ENCODE measurements at regions not wholly inside any gene's neighbourhood (a gene's known extent, or its start where the extent isn't known, plus 50 kb on each side); places are given as distances from the start of the nearest gene placed in this dataset.

- Histone ChIP-seq H3K9me3 (no peaks in the 10 kb centered on the region), H3K27ac (no peak overlapping the region), H3K4me1 (no peaks in the 10 kb centered on the region), H3K36me3 (no peaks in the 10 kb centered on the region), H3K4me3 (no peak overlapping the region), H3K27me3 (no peaks in the 10 kb centered on the region)
- TF ChIP-seq POLR2A (IDR thresholded peaks at IDR 0.05) (no peak), CTCF (IDR thresholded peaks at IDR 0.05) (no peak), POLR2AphosphoS5 (IDR thresholded peaks at IDR 0.05; ENCODE audit: insufficient read depth in 1 of 2, low read depth in 1 of 2) (no peak)
- no peak for DNase-seq (ENCODE audit: extremely low spot score in 2 of 2)
- intact Hi-C loops (cut with DNase I), result no loop called here
Measured at GRCh38 chr4:133440404-133440803, 291.3 kb downstream of the PCDH10 start.

DNA sequence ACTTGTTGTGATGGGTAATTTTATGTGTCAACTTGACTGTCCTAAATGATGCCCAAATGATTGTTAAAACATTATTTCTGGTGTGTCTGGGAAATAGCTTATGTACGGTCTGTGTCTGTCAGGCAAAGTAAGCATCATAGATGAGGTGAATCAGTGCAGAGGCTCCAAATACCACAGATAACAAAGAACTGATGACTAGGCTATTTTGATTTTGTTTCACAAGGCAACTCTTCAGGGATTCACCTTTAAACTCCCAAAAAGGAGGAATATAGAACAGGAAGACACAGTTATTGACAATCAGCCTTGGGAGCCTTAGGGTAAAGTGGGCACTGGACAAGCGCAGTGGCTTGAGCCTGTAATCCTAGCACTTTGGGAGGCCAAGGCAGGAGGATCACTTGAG lies 290.7 kb downstream of the PCDH10 start:
- Histone ChIP-seq H3K4me3 (no peak overlapping the region), H3K27ac (no peak overlapping the region), H3K36me3 (no peaks in the 10 kb centered on the region), H3K27me3 (no peaks in the 10 kb centered on the region), H3K9me3 (no peaks in the 10 kb centered on the region), H3K4me1 (no peaks in the 10 kb centered on the region)
- intact Hi-C loops (cut with DNase I), result no loop called here
- no peak for TF ChIP-seq CTCF (IDR thresholded peaks at IDR 0.05)
- no peak for TF ChIP-seq POLR2AphosphoS5 (IDR thresholded peaks at IDR 0.05; ENCODE audit: insufficient read depth in 1 of 2, low read depth in 1 of 2)
- no peak for TF ChIP-seq POLR2A (IDR thresholded peaks at IDR 0.05)
- DNase-seq (ENCODE audit: extremely low spot score in 2 of 2), result no peak

GRCh38 chr4:133424605-133425004 lies 275.5 kb downstream of the PCDH10 start:
- no peak for TF ChIP-seq CTCF (IDR thresholded peaks at IDR 0.05)
- no peak for TF ChIP-seq POLR2A (IDR thresholded peaks at IDR 0.05)
- TF ChIP-seq POLR2AphosphoS5 (IDR thresholded peaks at IDR 0.05; ENCODE audit: insufficient read depth in 1 of 2, low read depth in 1 of 2), result no peak
- Histone ChIP-seq H3K27ac (no peak overlapping the region), H3K36me3 (no peaks in the 10 kb centered on the region), H3K4me3 (no peak overlapping the region), H3K9me3 (no peaks in the 10 kb centered on the region), H3K4me1 (no peaks in the 10 kb centered on the region), H3K27me3 (no peaks in the 10 kb centered on the region)
- DNase-seq (ENCODE audit: extremely low spot score in 2 of 2), result no peak
- intact Hi-C loops (cut with DNase I), result no loop called here

DNA sequence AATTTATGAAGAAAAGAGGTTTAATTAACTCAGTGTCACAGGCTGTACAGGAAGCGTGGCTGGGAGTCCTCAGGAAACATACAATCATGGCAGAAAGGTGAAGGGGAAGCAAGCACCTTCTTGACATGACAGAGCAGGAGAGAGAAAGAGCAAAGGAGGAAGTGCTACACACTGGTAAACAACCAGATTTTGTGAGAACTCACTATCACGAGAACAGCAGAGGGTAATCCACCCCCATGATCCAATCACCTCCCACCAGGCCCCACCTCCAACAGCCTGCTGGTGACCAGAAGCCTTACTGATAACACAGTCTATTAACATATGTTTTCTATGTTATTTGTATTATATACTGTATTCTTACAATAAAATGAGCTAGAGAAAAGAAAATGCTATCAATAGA lies 254.8 kb downstream of the PCDH10 start:
- no peaks in the 10 kb centered on the region for H3K9me3 ChIP-seq
- no peaks in the 10 kb centered on the region for H3K36me3 ChIP-seq
- DNase-seq (ENCODE audit: extremely low spot score in 2 of 2), result no peak
- no peak for TF ChIP-seq POLR2A (IDR thresholded peaks at IDR 0.05)
- no peak for TF ChIP-seq POLR2AphosphoS5 (IDR thresholded peaks at IDR 0.05; ENCODE audit: insufficient read depth in 1 of 2, low read depth in 1 of 2)
- TF ChIP-seq CTCF (IDR thresholded peaks at IDR 0.05), result no peak
- H3K27ac ChIP-seq, result no peak overlapping the region
- H3K4me3 ChIP-seq, result no peak overlapping the region
- intact Hi-C loops (cut with DNase I), result no loop called here
- H3K4me1 ChIP-seq, result no peaks in the 10 kb centered on the region
- no peaks in the 10 kb centered on the region for H3K27me3 ChIP-seq

DNA sequence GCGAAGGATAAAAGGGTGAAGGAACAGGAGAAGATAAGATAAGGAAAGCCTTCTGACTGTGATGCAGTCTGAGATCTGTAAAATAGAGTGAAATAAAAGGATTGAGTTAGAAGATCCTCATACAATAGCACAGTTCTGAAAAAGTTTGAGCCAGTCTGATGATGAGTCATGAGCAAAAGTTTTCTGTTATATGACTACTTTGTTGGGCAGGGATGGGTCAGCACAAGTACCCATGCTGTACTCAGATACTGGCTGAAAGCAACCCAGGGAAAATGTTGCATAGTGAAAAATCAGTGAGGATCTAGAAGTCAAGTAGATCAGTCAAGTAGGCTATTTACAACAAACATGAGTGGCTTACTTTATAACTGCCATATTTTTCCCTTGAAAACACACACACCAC lies 253.5 kb downstream of the PCDH10 start:
- Histone ChIP-seq H3K9me3 (no peaks in the 10 kb centered on the region), H3K4me3 (no peak overlapping the region), H3K27ac (no peak overlapping the region), H3K4me1 (no peaks in the 10 kb centered on the region), H3K27me3 (no peaks in the 10 kb centered on the region), H3K36me3 (no peaks in the 10 kb centered on the region)
- DNase-seq (ENCODE audit: extremely low spot score in 2 of 2), result no peak
- TF ChIP-seq CTCF (IDR thresholded peaks at IDR 0.05), result no peak
- no peak for TF ChIP-seq POLR2AphosphoS5 (IDR thresholded peaks at IDR 0.05; ENCODE audit: insufficient read depth in 1 of 2, low read depth in 1 of 2)
- TF ChIP-seq POLR2A (IDR thresholded peaks at IDR 0.05), result no peak
- intact Hi-C loops (cut with DNase I), result no loop called here
